SIG-M5 (cell line): ENCODE measurements at regions not wholly inside any gene's neighbourhood (a gene's known extent, or its start where the extent isn't known, plus 50 kb on each side); places are given as distances from the start of the nearest gene placed in this dataset.

Experiments used
- DNase-seq: peaks from one replicate; lab custom pipeline; 2025; lab: John Stamatoyannopoulos, UW

- DNase-seq, result peak; percentile 66
These were observed 76.0 kb downstream of the ATPSCKMT start for GRCh38 chr5:10173716-10174115.

GRCh38 chr5:10172247-10172646 lies 77.4 kb downstream of the ATPSCKMT start:
- DNase-seq, result no peak

GRCh38 chr5:10169359-10169758 lies 80.3 kb downstream of the ATPSCKMT start:
- no peak for DNase-seq

GRCh38 chr5:10168254-10168653 lies 81.4 kb downstream of the ATPSCKMT start:
- DNase-seq, result no peak

GRCh38 chr5:10167806-10168205 lies 81.9 kb downstream of the ATPSCKMT start:
- no peak for DNase-seq

GRCh38 chr5:10166392-10166791 lies 83.3 kb downstream of the ATPSCKMT start:
- no peak for DNase-seq

- no peak for DNase-seq
These were observed 87.2 kb downstream of the ATPSCKMT start for GRCh38 chr5:10162468-10162867.

- no peak for DNase-seq
These were observed 87.9 kb downstream of the ATPSCKMT start for GRCh38 chr5:10161778-10162177.

- DNase-seq, result no peak
These were observed 89.4 kb downstream of the ATPSCKMT start for GRCh38 chr5:10160241-10160640.

- no peak for DNase-seq
These were observed 90.8 kb downstream of the ATPSCKMT start for GRCh38 chr5:10158886-10159285.

- no peak for DNase-seq
These were observed 92.5 kb downstream of the ATPSCKMT start for GRCh38 chr5:10157085-10157669.

GRCh38 chr5:10155897-10156667 lies 93.6 kb downstream of the ATPSCKMT start:
- DNase-seq, result no peak

GRCh38 chr5:10153808-10154537 lies 95.7 kb downstream of the ATPSCKMT start:
- DNase-seq, result no peak

GRCh38 chr5:10153394-10153793 lies 96.3 kb downstream of the ATPSCKMT start:
- no peak for DNase-seq

GRCh38 chr5:10151656-10152055 lies 98.0 kb downstream of the ATPSCKMT start:
- no peak for DNase-seq

- DNase-seq, result no peak
These were observed 99.8 kb downstream of the ATPSCKMT start for GRCh38 chr5:10149911-10150310.

GRCh38 chr5:10145923-10146401 lies 103.7 kb downstream of the ATPSCKMT start:
- DNase-seq, result no peak

- DNase-seq, result no peak
These were observed 105.6 kb downstream of the ATPSCKMT start for GRCh38 chr5:10144040-10144439.

GRCh38 chr5:10140195-10140973 lies 109.3 kb downstream of the ATPSCKMT start:
- DNase-seq, result no peak

- DNase-seq, result no peak
These were observed 111.2 kb downstream of the ATPSCKMT start for GRCh38 chr5:10138395-10139057.

GRCh38 chr5:10133830-10134229 lies 115.9 kb downstream of the ATPSCKMT start:
- DNase-seq, result no peak

- DNase-seq, result no peak
These were observed 118.8 kb downstream of the ATPSCKMT start for GRCh38 chr5:10130881-10131280.
